ENCODE measurements at regions not wholly inside any gene's neighbourhood (a gene's known extent, or its start where the extent isn't known, plus 50 kb on each side); places are given as distances from the start of the nearest gene placed in this dataset.
A peak's percentile ranks its signal among the peaks of the same experiment; 100 is the strongest.

DNA sequence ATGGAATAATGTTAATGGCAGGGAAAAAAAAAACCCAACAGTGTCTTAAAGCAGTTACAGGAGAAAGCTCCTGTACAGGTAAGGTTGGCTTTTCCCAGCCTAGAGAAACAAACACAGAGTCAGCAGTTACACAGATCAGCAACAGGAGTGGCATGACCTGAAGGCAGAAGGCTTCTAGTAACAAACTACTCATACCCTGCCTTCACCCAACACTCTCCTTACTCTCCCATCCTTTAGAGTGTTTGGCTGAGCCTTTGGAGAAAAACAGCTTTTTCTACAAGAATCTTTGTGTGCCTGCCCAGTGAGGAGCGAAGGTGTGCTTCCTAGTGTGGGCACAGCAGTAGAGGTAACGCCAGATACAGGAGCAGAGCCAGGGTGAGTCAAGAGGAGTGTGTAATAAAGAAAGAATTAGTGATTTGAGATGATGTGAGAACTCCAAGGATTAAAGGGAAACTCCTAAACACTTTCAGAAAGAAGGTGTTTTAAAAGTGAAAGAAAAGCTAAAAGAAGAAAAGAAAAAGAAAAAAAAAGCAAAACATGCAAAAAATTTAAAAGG, 152.7 kb downstream of the POLR2M start:
- Histone ChIP-seq H2AFZ (ENCODE audit: low read length) (no peak overlapping the region), H3K79me2 (ENCODE audit: insufficient read depth, low read length) (no peaks in the 10 kb centered on the region), H3K4me2 (ENCODE audit: insufficient read depth, low read length) (no peak overlapping the region), H3K4me3 (ENCODE audit: insufficient read depth, low read length) (no peak overlapping the region), H3K36me3 (ENCODE audit: insufficient read depth, low read length) (no peaks in the 10 kb centered on the region), H3K9me3 (ENCODE audit: low read depth, low read length) (no peaks in the 10 kb centered on the region), H4K20me1 (ENCODE audit: insufficient read depth, low read length) (no peaks in the 10 kb centered on the region), H3K27me3 (ENCODE audit: insufficient read depth, low read length) (peaks cover 25% of the 10 kb centered on the region), H3K27ac (ENCODE audit: low read depth, low read length) (no peak overlapping the region), H3K4me1 (ENCODE audit: insufficient read depth, low read length) (peaks cover 4% of the 10 kb centered on the region)
- no peak for DNase-seq (ENCODE audit: insufficient read length, low spot score, missing footprints)
- TF ChIP-seq, protein P1, sequence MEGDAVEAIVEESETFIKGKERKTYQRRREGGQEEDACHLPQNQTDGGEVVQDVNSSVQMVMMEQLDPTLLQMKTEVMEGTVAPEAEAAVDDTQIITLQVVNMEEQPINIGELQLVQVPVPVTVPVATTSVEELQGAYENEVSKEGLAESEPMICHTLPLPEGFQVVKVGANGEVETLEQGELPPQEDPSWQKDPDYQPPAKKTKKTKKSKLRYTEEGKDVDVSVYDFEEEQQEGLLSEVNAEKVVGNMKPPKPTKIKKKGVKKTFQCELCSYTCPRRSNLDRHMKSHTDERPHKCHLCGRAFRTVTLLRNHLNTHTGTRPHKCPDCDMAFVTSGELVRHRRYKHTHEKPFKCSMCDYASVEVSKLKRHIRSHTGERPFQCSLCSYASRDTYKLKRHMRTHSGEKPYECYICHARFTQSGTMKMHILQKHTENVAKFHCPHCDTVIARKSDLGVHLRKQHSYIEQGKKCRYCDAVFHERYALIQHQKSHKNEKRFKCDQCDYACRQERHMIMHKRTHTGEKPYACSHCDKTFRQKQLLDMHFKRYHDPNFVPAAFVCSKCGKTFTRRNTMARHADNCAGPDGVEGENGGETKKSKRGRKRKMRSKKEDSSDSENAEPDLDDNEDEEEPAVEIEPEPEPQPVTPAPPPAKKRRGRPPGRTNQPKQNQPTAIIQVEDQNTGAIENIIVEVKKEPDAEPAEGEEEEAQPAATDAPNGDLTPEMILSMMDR (IDR thresholded peaks at IDR 0.05; ENCODE audit: extremely low read depth, low read depth, low read length): no peak

DNA sequence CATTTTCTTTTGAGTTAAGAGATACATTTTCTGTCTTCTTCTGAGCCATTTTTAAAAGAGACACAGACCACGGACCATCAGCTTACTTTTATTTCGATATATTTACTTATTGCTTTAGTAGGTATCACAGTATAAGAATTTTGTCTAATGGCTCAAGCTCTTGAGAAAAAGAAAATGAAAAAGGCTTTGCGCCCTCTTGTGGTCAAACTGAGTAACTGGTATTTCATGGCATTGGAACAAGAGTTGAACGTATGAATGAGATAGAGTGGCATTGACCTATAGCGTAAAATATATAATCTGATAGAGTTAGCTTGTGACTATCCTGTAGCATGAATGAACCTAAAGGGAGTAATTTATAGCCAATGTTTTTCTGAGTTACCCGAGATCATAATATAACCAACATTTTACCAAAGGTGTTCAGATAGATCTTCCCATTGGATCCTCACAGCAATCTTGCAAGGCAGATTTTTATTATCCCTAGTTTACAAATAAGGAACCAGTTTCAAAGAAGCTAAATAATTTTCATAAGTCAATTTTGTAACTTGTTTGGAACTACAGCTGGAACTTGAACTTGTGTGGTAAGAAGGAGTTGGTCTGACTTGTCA, 154.6 kb downstream of the POLR2M start:
- no peaks in the 10 kb centered on the region for H3K36me3 ChIP-seq (ENCODE audit: insufficient read depth, low read length)

DNA sequence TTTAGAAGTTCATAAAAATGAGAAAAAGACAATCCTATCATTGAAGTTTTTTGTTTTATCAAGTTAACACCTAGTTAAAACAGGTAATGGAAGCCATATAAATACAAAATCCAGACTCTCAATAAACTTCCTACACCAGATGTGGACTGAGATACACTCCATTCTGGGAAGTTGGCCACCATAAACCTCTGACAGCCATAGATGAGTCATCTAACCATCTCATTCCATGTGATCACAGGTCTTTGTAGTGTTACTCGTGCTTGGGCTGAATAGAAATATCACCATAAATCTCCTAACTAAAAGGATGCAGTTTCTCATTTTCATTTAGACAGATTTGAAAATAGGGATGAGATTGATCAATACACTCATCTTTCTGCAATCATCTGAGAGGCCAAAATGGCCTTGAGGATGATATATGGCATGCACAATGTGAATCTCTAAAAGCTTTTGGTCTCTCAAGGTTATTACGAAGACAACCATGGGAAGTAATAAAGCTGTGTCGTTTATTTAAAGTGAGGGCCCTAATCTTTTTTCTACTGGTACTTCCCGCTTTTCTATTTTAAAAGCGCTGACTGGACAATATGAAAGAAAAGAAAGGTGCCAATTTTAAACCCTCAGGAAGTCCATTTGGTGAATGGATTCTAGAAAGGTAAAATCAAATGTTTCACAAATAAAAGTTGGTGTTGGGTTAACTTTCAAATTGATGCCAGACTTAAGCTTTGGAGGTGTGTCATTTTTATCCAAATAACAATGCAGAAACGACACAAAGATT, 155.5 kb downstream of the POLR2M start:
- Histone ChIP-seq H3K27me3 (ENCODE audit: insufficient read depth, low read length) (peaks cover 25% of the 10 kb centered on the region), H3K36me3 (ENCODE audit: insufficient read depth, low read length) (no peaks in the 10 kb centered on the region), H3K79me2 (ENCODE audit: insufficient read depth, low read length) (no peaks in the 10 kb centered on the region), H3K27ac (ENCODE audit: low read depth, low read length) (no peak overlapping the region), H4K20me1 (ENCODE audit: insufficient read depth, low read length) (no peaks in the 10 kb centered on the region), H3K4me3 (ENCODE audit: insufficient read depth, low read length) (no peak overlapping the region), H2AFZ (ENCODE audit: low read length) (no peak overlapping the region), H3K4me2 (ENCODE audit: insufficient read depth, low read length) (no peak overlapping the region), H3K4me1 (ENCODE audit: insufficient read depth, low read length) (peaks cover 4% of the 10 kb centered on the region), H3K9me3 (ENCODE audit: low read depth, low read length) (no peaks in the 10 kb centered on the region)
- no peak for DNase-seq (ENCODE audit: insufficient read length, low spot score, missing footprints)
- TF ChIP-seq, protein P1 (IDR thresholded peaks at IDR 0.05; ENCODE audit: extremely low read depth, low read depth, low read length): no peak

More for the DNA sequence above, 154.6 kb downstream of the POLR2M start:
- TF ChIP-seq, protein P1 (IDR thresholded peaks at IDR 0.05; ENCODE audit: extremely low read depth, low read depth, low read length): peak; percentile 78
- no peaks in the 10 kb centered on the region for H3K79me2 ChIP-seq (ENCODE audit: insufficient read depth, low read length)
- H3K4me3 ChIP-seq (ENCODE audit: insufficient read depth, low read length): no peak overlapping the region
- no peaks in the 10 kb centered on the region for H3K9me3 ChIP-seq (ENCODE audit: low read depth, low read length)
- H3K27ac ChIP-seq (ENCODE audit: low read depth, low read length): no peak overlapping the region
- H3K27me3 ChIP-seq (ENCODE audit: insufficient read depth, low read length): peaks cover 25% of the 10 kb centered on the region
- no peak for DNase-seq (ENCODE audit: insufficient read length, low spot score, missing footprints)
- H2AFZ ChIP-seq (ENCODE audit: low read length): no peak overlapping the region
- H4K20me1 ChIP-seq (ENCODE audit: insufficient read depth, low read length): no peaks in the 10 kb centered on the region
- H3K4me2 ChIP-seq (ENCODE audit: insufficient read depth, low read length): no peak overlapping the region
- peaks cover 4% of the 10 kb centered on the region for H3K4me1 ChIP-seq (ENCODE audit: insufficient read depth, low read length)

DNA sequence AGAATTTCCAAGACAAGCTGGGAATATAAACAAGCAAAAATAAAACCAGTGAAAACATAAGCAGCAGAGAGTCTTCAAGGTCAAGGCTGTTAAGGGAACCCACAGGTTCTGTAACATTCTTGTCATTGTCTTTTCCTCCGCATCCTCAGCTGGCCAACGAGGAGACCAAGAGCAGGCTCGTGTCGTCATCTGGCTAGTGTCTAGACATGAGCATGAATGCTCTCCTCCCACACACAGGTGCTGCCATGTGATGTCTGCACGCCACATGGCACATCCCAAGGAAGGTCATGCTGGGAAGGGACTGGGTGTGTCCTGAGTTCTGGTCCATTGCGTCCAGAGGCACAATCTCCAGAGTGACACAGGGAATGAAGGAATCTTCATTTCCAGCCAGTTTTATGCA, 156.2 kb downstream of the POLR2M start:
- H4K20me1 ChIP-seq (ENCODE audit: insufficient read depth, low read length): no peaks in the 10 kb centered on the region
- peaks cover 4% of the 10 kb centered on the region for H3K4me1 ChIP-seq (ENCODE audit: insufficient read depth, low read length)
- H3K79me2 ChIP-seq (ENCODE audit: insufficient read depth, low read length): no peaks in the 10 kb centered on the region
- DNase-seq (ENCODE audit: insufficient read length, low spot score, missing footprints): no peak
- TF ChIP-seq, protein P1 (IDR thresholded peaks at IDR 0.05; ENCODE audit: extremely low read depth, low read depth, low read length): no peak
- H3K4me2 ChIP-seq (ENCODE audit: insufficient read depth, low read length): no peak overlapping the region
- H3K4me3 ChIP-seq (ENCODE audit: insufficient read depth, low read length): no peak overlapping the region
- H3K27ac ChIP-seq (ENCODE audit: low read depth, low read length): no peak overlapping the region
- H3K36me3 ChIP-seq (ENCODE audit: insufficient read depth, low read length): no peaks in the 10 kb centered on the region
- no peaks in the 10 kb centered on the region for H3K9me3 ChIP-seq (ENCODE audit: low read depth, low read length)
- H2AFZ ChIP-seq (ENCODE audit: low read length): no peak overlapping the region
- peaks cover 21% of the 10 kb centered on the region for H3K27me3 ChIP-seq (ENCODE audit: insufficient read depth, low read length)

Measured in osteoblast (primary cell).